Fibroblast of villous mesenchyme (primary cell): ENCODE measurements at regions not wholly inside any gene's neighbourhood (a gene's known extent, or its start where the extent isn't known, plus 50 kb on each side); places are given as distances from the start of the nearest gene placed in this dataset.
A peak's percentile ranks its signal among the peaks of the same experiment; 100 is the strongest.

Source experiments
- DNase-seq: peaks from one replicate; pipeline ENCODE4 v3.0.0-alpha.2; 2010; ENCODE audit warnings: low read depth
- H3K4me3 ChIP-seq: 2 replicates; pipeline ENCODE4 v1.5.1; 2011; ENCODE audit warnings: low read depth, mild to moderate bottlenecking, low read length
- TF ChIP-seq, protein P1 (sequence below): IDR thresholded peaks from 2 replicates; pipeline ENCODE4 v1.5.1; 2012; ENCODE audit warnings: low read depth, mild to moderate bottlenecking, low read length; ENCODE audit not compliant: insufficient read depth

- peak; percentile 8 for DNase-seq
- no peak overlapping the region for H3K4me3 ChIP-seq
- TF ChIP-seq, protein P1, sequence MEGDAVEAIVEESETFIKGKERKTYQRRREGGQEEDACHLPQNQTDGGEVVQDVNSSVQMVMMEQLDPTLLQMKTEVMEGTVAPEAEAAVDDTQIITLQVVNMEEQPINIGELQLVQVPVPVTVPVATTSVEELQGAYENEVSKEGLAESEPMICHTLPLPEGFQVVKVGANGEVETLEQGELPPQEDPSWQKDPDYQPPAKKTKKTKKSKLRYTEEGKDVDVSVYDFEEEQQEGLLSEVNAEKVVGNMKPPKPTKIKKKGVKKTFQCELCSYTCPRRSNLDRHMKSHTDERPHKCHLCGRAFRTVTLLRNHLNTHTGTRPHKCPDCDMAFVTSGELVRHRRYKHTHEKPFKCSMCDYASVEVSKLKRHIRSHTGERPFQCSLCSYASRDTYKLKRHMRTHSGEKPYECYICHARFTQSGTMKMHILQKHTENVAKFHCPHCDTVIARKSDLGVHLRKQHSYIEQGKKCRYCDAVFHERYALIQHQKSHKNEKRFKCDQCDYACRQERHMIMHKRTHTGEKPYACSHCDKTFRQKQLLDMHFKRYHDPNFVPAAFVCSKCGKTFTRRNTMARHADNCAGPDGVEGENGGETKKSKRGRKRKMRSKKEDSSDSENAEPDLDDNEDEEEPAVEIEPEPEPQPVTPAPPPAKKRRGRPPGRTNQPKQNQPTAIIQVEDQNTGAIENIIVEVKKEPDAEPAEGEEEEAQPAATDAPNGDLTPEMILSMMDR = no peak
Measured at GRCh38 chr2:225340923-225341322, 58.6 kb upstream of the NYAP2 start.

- TF ChIP-seq, protein P1 = no peak
- H3K4me3 ChIP-seq = no peak overlapping the region
- DNase-seq = peak; percentile 53
Measured at GRCh38 chr2:225337183-225337582, 62.3 kb upstream of the NYAP2 start.

DNA sequence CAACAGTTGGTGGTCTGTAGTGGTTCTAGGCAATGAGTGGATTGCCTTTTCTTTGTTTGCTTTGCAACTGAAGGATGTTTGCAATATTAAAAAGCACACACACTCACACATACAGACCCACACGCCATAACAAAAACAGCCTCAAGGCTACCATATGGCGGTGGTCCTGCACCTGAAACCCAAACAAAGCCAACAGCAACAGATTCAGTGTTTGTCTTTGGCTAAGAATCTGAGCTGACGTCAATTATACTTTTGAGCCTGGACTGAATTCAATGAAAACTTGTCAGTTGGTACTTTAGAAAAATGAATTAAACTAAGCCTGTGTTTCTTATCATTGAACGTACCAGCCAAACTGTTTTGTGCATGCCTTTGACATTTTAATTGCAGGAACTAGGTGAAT lies 65.0 kb upstream of the NYAP2 start:
- H3K4me3 ChIP-seq = no peak overlapping the region
- peak; percentile 14 for DNase-seq
- TF ChIP-seq, protein P1 = no peak

DNA sequence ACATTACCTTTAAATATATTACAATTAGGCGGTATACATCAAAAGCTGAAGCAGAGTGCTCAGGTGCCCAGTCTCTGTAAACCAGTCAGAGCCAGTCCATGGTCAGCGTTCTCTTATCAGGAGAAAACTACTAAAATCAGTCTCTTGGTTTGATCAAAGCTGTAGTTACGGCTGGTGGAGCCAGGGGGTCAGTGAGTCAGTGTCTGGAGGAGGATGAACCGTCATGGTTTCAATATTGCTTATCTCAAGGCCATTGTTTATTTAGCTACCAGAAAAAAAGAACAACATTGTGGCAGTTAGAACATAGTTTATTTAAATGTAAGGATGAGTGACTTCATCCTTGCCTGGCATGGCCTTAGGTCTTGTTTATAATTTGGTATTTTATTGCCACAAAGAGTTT lies 71.3 kb upstream of the NYAP2 start:
- DNase-seq = peak; percentile 10
- TF ChIP-seq, protein P1 = no peak
- H3K4me3 ChIP-seq = no peak overlapping the region

- H3K4me3 ChIP-seq = no peak overlapping the region
- TF ChIP-seq, protein P1 = no peak
- DNase-seq = no peak
Measured at GRCh38 chr2:225326969-225327368, 72.5 kb upstream of the NYAP2 start.

DNA sequence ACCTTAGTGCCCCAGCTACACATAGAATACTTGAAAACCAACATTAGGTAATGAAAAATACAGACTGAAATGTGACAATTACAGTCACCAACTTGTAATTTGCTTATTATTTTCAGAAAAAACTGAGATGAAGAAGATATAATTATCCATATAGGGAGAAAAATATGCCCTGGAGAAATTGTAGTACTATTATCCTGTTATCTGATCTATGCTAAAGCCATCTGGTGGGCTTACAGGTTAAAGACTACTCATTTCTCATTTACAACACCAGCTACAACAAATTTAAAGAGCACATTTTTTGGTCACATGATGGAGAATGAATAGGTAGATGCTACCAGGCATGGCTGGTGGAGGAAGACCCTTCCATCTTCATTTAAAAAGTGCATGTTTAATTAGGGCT lies 79.6 kb upstream of the NYAP2 start:
- no peak overlapping the region for H3K4me3 ChIP-seq
- no peak for DNase-seq
- TF ChIP-seq, protein P1 = no peak

- H3K4me3 ChIP-seq = no peak overlapping the region
- TF ChIP-seq, protein P1 = no peak
- no peak for DNase-seq
Measured at GRCh38 chr2:225318440-225318839, 81.1 kb upstream of the NYAP2 start.
